BJ (cell line): ENCODE measurements at regions not wholly inside any gene's neighbourhood (a gene's known extent, or its start where the extent isn't known, plus 50 kb on each side); places are given as distances from the start of the nearest gene placed in this dataset.

ENCODE experiments used
- CTCF ChIA-PET: fragments of 350-600 bp; formaldehyde crosslinking; extraction: SDS; loops from one replicate; lab custom pipeline; 2021; ENCODE audit warnings: antibody characterized with exemption, inconsistent platforms; lab: Yijun Ruan, JAX
- POLR2A ChIA-PET: fragments of 300-600 bp; sonication (Branson Sonifier 250); formaldehyde crosslinking; extraction: SDS; loops from one replicate; lab custom pipeline; 2021; ENCODE audit warnings: antibody characterized with exemption; lab: Charles Lee
- DNase-seq: peaks from one replicate; pipeline ENCODE4 v3.0.0-alpha.2; 2011; ENCODE audit warnings: low read depth
- H3K27me3 ChIP-seq: 2 replicates; pipeline ENCODE4 v1.6.0; 2011; ENCODE audit warnings: low read length; ENCODE audit not compliant: control insufficient read depth, insufficient read depth
- H3K36me3 ChIP-seq: 2 replicates; pipeline ENCODE4 v1.5.1; 2011; ENCODE audit warnings: low read length; ENCODE audit not compliant: control insufficient read depth, insufficient read depth
- H3K4me3 ChIP-seq: 2 replicates; pipeline ENCODE4 v1.5.1; 2011; ENCODE audit warnings: low read depth, mild to moderate bottlenecking, control low read depth, low read length
- TF ChIP-seq, protein P1 (sequence below): IDR thresholded peaks from 2 replicates; pipeline ENCODE4 v1.5.1; 2011; ENCODE audit warnings: low read depth, mild to moderate bottlenecking, control low read depth, inconsistent platforms, low read length, moderate library complexity; ENCODE audit not compliant: insufficient read depth

DNA sequence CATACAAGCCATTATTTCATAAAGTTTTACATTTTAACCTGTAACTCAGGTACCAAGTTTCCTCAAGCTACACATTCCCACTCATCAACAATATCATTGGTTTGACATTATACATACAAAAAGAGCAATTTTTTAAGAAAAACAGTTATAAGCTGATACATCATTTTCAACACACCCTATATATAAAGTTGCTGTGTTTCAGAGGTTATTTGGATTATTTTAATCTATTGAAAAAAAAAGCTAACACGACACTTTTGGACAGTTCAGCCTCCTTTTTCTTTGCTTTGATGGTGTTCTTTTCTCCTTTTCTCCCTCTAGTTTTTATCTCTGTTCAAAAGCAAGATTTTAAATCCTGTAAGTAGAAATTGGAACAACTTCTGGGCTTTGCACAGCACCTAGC lies 175.9 kb upstream of the CREB1 start:
- TF ChIP-seq, protein P1, sequence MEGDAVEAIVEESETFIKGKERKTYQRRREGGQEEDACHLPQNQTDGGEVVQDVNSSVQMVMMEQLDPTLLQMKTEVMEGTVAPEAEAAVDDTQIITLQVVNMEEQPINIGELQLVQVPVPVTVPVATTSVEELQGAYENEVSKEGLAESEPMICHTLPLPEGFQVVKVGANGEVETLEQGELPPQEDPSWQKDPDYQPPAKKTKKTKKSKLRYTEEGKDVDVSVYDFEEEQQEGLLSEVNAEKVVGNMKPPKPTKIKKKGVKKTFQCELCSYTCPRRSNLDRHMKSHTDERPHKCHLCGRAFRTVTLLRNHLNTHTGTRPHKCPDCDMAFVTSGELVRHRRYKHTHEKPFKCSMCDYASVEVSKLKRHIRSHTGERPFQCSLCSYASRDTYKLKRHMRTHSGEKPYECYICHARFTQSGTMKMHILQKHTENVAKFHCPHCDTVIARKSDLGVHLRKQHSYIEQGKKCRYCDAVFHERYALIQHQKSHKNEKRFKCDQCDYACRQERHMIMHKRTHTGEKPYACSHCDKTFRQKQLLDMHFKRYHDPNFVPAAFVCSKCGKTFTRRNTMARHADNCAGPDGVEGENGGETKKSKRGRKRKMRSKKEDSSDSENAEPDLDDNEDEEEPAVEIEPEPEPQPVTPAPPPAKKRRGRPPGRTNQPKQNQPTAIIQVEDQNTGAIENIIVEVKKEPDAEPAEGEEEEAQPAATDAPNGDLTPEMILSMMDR = no peak
- DNase-seq = no peak
- Histone ChIP-seq H3K36me3 (no peaks in the 10 kb centered on the region), H3K4me3 (no peak overlapping the region), H3K27me3 (no peaks in the 10 kb centered on the region)
- POLR2A ChIA-PET = no interaction called here
- CTCF ChIA-PET = interaction anchor here (1.2 to 1.9 kb wide), 2 partner anchors 10 to 13 kb away, joined by 4 read pairs; no protein-coding TSS in a partner anchor

DNA sequence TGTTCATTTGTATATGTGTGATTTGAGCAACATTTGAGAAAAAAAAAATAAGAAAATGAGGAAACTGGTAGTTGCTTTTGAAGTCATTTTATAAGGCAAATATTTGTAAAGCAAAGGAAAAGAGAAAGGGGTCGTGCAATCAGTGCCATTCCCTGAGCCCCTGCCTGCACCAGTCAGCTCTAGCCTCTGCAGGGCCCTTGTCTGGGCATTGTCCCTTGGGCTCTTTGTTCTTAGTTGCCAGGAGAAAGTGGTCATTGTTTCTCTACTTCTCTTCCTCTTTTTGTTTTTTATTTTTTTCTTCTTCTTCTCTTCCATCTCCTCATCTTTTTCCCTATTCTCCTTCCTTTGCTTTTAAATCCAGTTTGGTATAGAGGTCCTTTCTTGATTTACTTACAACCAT lies 175.3 kb upstream of the CREB1 start:
- Histone ChIP-seq H3K36me3 (no peaks in the 10 kb centered on the region), H3K27me3 (no peaks in the 10 kb centered on the region), H3K4me3 (no peak overlapping the region)
- DNase-seq = no peak
- TF ChIP-seq, protein P1 = no peak
- CTCF ChIA-PET = no interaction called here
- POLR2A ChIA-PET = no interaction called here

DNA sequence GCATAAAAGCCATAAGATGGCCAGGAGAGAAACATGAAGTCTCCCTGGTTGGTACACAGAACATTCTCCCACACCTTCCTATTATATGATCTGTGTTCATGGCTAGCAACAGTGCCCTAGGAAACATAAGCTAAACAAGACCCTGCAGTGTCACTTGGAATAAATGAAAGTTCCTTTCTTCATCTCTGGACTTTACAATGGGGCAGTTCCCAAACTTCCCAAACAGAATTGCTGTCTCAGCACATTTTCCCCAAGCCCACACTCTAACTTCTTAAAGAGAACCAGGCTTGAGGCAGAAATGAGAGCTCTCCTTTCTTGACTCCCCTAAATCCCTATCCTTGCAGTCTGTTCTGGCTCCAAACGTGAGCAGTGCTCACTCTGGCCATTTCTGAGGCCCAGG lies 173.2 kb upstream of the CREB1 start:
- ChIA-PET POLR2A (no interaction called here), CTCF (interaction anchor here (0.9 kb wide), 1 partner anchor 9 kb away, joined by 4 read pairs; no protein-coding TSS in a partner anchor)
- TF ChIP-seq, protein P1 = no peak
- H3K4me3 ChIP-seq = no peak overlapping the region
- H3K27me3 ChIP-seq = no peaks in the 10 kb centered on the region
- DNase-seq = no peak
- H3K36me3 ChIP-seq = no peaks in the 10 kb centered on the region

DNA sequence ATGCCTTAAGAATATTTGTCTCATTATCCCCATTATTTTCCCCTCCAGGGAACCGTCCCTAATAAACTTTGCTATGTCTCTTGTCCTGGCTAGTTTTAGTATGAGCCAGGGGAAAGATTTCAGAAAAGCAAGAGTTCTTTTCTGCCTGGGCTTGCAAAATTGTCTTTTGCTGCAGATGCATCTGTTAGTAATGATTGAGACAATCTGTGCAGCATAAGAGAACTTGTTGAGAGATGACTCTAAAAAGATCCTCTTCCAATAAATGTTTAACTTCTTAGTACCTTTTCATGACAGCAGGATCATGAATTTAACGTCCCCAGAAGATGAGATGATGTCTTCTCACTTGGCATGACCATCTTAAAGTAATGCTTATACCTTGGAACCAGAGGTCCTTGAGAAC lies 172.5 kb upstream of the CREB1 start:
- CTCF ChIA-PET = no interaction called here
- TF ChIP-seq, protein P1 = no peak
- Histone ChIP-seq H3K4me3 (no peak overlapping the region), H3K36me3 (no peaks in the 10 kb centered on the region), H3K27me3 (no peaks in the 10 kb centered on the region)
- POLR2A ChIA-PET = no interaction called here
- DNase-seq = no peak

DNA sequence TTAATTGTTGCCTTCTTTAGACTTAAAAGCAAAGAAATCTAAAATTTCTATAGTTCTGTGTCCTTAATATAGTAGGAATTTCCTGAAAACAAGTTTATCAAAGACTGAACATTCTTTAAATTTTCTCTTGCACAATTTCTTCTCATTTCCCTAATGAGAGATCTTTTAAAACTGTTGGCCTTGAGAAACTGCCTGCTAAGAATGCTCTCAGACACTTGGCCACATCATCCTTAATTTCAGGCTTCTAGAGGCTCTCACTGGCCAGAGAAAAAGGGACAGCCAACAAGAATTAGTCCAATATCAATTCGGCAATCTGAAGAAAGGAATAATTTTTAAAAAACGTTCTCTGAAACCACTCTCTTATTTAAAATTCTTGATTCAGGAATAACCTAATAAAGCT lies 167.0 kb upstream of the CREB1 start:
- no peaks in the 10 kb centered on the region for H3K36me3 ChIP-seq
- H3K27me3 ChIP-seq = no peaks in the 10 kb centered on the region
- H3K4me3 ChIP-seq = no peak overlapping the region
- CTCF ChIA-PET = no interaction called here
- POLR2A ChIA-PET = no interaction called here
- TF ChIP-seq, protein P1 = no peak
- no peak for DNase-seq
